WTC11 (cell line): ENCODE measurements at regions not wholly inside any gene's neighbourhood (a gene's known extent, or its start where the extent isn't known, plus 50 kb on each side); places are given as distances from the start of the nearest gene placed in this dataset.

Source experiments
- ATAC-seq: fragments of 200-7000 bp; cut with Tn5 transposase; 2 replicates; pipeline ENCODE4 v1.10.0; 2021; ENCODE audit warnings: mild to moderate bottlenecking, moderate library complexity
- CTCF ChIA-PET: fragments of 300-600 bp; sonication (Branson Sonifier 250); formaldehyde crosslinking; loops from one replicate; lab custom pipeline; 2021; ENCODE audit warnings: antibody characterized with exemption; lab: Charles Lee
- POLR2A ChIA-PET: fragments of 350-600 bp; sonication (Branson Sonifier 250); formaldehyde crosslinking; loops from one replicate; lab custom pipeline; 2021; ENCODE audit warnings: antibody characterized with exemption; lab: Charles Lee
- DNase-seq: peaks from one replicate; pipeline ENCODE4 v3.0.0; 2021; ENCODE audit warnings: low spot score
- H3K27ac Mint-ChIP-seq: 2 replicates; pipeline ENCODE4 v1.8.0; 2021; ENCODE audit warnings: mixed read lengths
- H3K27me3 Mint-ChIP-seq: 2 replicates; pipeline ENCODE4 v1.8.0; 2021; ENCODE audit warnings: low read depth, mild to moderate bottlenecking, moderate library complexity, mixed read lengths
- H3K36me3 Mint-ChIP-seq: 2 replicates; pipeline ENCODE4 v1.8.0; 2021; ENCODE audit warnings: mixed read lengths
- H3K4me1 Mint-ChIP-seq: 2 replicates; pipeline ENCODE4 v1.8.0; 2022; ENCODE audit warnings: mixed read lengths
- H3K4me3 Mint-ChIP-seq: 2 replicates; pipeline ENCODE4 v1.8.0; 2021; ENCODE audit warnings: mild to moderate bottlenecking, moderate library complexity, mixed read lengths
- H3K9me3 Mint-ChIP-seq: 2 replicates; pipeline ENCODE4 v1.8.0; 2021; ENCODE audit warnings: mixed read lengths
- ETV6 ChIP-seq: sonication (generic); formaldehyde crosslinking; IDR thresholded peaks from 2 replicates; pipeline ENCODE4 v1.8.1; 2022; ENCODE audit warnings: mild to moderate bottlenecking, missing genetic modification reagents
- FOXK1 ChIP-seq: sonication (generic); formaldehyde crosslinking; IDR thresholded peaks from 2 replicates; pipeline ENCODE4 v1.8.0; 2022; ENCODE audit warnings: mild to moderate bottlenecking, moderate library complexity, missing genetic modification reagents
- GRHL2 ChIP-seq: fragments of 250-450 bp; sonication (Bioruptor Pico); IDR thresholded peaks from 2 replicates; pipeline ENCODE4 v1.8.0; 2022; ENCODE audit warnings: mild to moderate bottlenecking, moderate library complexity; ENCODE audit not compliant: insufficient replicate concordance, severe bottlenecking
- GTF2I ChIP-seq: fragments of 250-450 bp; sonication (Bioruptor Pico); conservative IDR thresholded peaks from 2 replicates; pipeline ENCODE4 v1.4.0; 2021; ENCODE audit warnings: mild to moderate bottlenecking
- HMGA2 ChIP-seq: fragments of 250-450 bp; sonication (Bioruptor Pico); IDR thresholded peaks from 2 replicates; pipeline ENCODE4 v1.4.0; 2021; ENCODE audit warnings: mild to moderate bottlenecking, moderate library complexity
- JUN ChIP-seq: sonication (generic); formaldehyde crosslinking; IDR thresholded peaks from 2 replicates; pipeline ENCODE4 v1.8.0; 2023; ENCODE audit warnings: mild to moderate bottlenecking, missing genetic modification reagents
- NFE2L1 ChIP-seq: sonication (generic); formaldehyde crosslinking; IDR thresholded peaks from 2 replicates; pipeline ENCODE4 v1.8.1; 2023; ENCODE audit warnings: missing genetic modification reagents
- RELA ChIP-seq: sonication (generic); formaldehyde crosslinking; IDR thresholded peaks from 2 replicates; pipeline ENCODE4 v1.8.1; 2022; ENCODE audit warnings: missing genetic modification reagents, mild to moderate bottlenecking, borderline replicate concordance
- TEAD1 ChIP-seq: sonication (generic); formaldehyde crosslinking; IDR thresholded peaks from 2 replicates; pipeline ENCODE4 v1.8.0; 2022; ENCODE audit warnings: mild to moderate bottlenecking, missing genetic modification reagents
- TEAD4 ChIP-seq: sonication (generic); formaldehyde crosslinking; IDR thresholded peaks from 2 replicates; pipeline ENCODE4 v1.8.0; 2022; ENCODE audit warnings: mild to moderate bottlenecking, missing genetic modification reagents
- ZBTB21 ChIP-seq: sonication (generic); formaldehyde crosslinking; IDR thresholded peaks from 2 replicates; pipeline ENCODE4 v1.8.1; 2023; ENCODE audit warnings: mild to moderate bottlenecking, missing genetic modification reagents, borderline replicate concordance
- ZNF396 ChIP-seq: fragments of 250-450 bp; sonication (Bioruptor Pico); IDR thresholded peaks from 2 replicates; pipeline ENCODE4 v1.8.0; 2021; ENCODE audit warnings: mild to moderate bottlenecking, moderate library complexity, borderline replicate concordance
- ZNF423 ChIP-seq: fragments of 250-450 bp; sonication (Bioruptor Pico); IDR thresholded peaks from 2 replicates; pipeline ENCODE4 v2.1.2; 2022; ENCODE audit warnings: mild to moderate bottlenecking, moderate library complexity
- ZNF532 ChIP-seq: fragments of 250-450 bp; sonication (Bioruptor Pico); IDR thresholded peaks from 2 replicates; pipeline ENCODE4 v1.9.0; 2021; ENCODE audit warnings: mild to moderate bottlenecking, borderline replicate concordance
- TF ChIP-seq, protein P1 (sequence below): sonication (generic); formaldehyde crosslinking; IDR thresholded peaks from 2 replicates; pipeline ENCODE4 v1.8.1; 2023; ENCODE audit warnings: mild to moderate bottlenecking, missing genetic modification reagents
- TF ChIP-seq, protein P2 (sequence below): sonication (generic); formaldehyde crosslinking; IDR thresholded peaks from 2 replicates; pipeline ENCODE4 v1.8.1; 2022; ENCODE audit warnings: missing genetic modification reagents, borderline replicate concordance
- TF ChIP-seq, protein P3 (sequence below): sonication (generic); formaldehyde crosslinking; IDR thresholded peaks from 2 replicates; pipeline ENCODE4 v1.8.1; 2023; ENCODE audit warnings: mild to moderate bottlenecking, missing genetic modification reagents
- TF ChIP-seq, protein P4 (sequence below): sonication (generic); formaldehyde crosslinking; IDR thresholded peaks from 2 replicates; pipeline ENCODE4 v1.8.1; 2022; ENCODE audit warnings: mild to moderate bottlenecking, moderate library complexity, missing genetic modification reagents

- Mint-ChIP-seq H3K36me3 (no peaks in the 10 kb centered on the region), H3K27me3 (no peaks in the 10 kb centered on the region), H3K4me1 (peaks cover 9% of the 10 kb centered on the region), H3K4me3 (no peak overlapping the region), H3K27ac (no peak overlapping the region), H3K9me3 (no peaks in the 10 kb centered on the region)
- ATAC-seq (no peak), DNase-seq (no peak)
- ChIA-PET POLR2A (no interaction called here), CTCF (no interaction called here)
- TF ChIP-seq ETV6 (no peak), GRHL2 (CRISPR knock-in tag) (no peak), RELA (CRISPR knock-in tag) (no peak), ZNF396 (CRISPR knock-in tag) (no peak), TEAD4 (CRISPR knock-in tag) (no peak), HMGA2 (CRISPR knock-in tag) (no peak)
- TF ChIP-seq, protein P1, sequence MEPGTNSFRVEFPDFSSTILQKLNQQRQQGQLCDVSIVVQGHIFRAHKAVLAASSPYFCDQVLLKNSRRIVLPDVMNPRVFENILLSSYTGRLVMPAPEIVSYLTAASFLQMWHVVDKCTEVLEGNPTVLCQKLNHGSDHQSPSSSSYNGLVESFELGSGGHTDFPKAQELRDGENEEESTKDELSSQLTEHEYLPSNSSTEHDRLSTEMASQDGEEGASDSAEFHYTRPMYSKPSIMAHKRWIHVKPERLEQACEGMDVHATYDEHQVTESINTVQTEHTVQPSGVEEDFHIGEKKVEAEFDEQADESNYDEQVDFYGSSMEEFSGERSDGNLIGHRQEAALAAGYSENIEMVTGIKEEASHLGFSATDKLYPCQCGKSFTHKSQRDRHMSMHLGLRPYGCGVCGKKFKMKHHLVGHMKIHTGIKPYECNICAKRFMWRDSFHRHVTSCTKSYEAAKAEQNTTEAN (CRISPR knock-in tag), result no peak
- TF ChIP-seq, protein P2, sequence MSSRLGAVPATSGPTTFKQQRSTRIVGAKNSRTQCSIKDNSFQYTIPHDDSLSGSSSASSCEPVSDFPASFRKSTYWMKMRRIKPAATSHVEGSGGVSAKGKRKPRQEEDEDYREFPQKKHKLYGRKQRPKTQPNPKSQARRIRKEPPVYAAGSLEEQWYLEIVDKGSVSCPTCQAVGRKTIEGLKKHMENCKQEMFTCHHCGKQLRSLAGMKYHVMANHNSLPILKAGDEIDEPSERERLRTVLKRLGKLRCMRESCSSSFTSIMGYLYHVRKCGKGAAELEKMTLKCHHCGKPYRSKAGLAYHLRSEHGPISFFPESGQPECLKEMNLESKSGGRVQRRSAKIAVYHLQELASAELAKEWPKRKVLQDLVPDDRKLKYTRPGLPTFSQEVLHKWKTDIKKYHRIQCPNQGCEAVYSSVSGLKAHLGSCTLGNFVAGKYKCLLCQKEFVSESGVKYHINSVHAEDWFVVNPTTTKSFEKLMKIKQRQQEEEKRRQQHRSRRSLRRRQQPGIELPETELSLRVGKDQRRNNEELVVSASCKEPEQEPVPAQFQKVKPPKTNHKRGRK, result no peak
- TF ChIP-seq, protein P3, sequence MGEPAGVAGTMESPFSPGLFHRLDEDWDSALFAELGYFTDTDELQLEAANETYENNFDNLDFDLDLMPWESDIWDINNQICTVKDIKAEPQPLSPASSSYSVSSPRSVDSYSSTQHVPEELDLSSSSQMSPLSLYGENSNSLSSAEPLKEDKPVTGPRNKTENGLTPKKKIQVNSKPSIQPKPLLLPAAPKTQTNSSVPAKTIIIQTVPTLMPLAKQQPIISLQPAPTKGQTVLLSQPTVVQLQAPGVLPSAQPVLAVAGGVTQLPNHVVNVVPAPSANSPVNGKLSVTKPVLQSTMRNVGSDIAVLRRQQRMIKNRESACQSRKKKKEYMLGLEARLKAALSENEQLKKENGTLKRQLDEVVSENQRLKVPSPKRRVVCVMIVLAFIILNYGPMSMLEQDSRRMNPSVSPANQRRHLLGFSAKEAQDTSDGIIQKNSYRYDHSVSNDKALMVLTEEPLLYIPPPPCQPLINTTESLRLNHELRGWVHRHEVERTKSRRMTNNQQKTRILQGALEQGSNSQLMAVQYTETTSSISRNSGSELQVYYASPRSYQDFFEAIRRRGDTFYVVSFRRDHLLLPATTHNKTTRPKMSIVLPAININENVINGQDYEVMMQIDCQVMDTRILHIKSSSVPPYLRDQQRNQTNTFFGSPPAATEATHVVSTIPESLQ (CRISPR knock-in tag), result no peak
These were observed 563.2 kb downstream of the GBE1 start for GRCh38 chr3:81198216-81198615.

DNA sequence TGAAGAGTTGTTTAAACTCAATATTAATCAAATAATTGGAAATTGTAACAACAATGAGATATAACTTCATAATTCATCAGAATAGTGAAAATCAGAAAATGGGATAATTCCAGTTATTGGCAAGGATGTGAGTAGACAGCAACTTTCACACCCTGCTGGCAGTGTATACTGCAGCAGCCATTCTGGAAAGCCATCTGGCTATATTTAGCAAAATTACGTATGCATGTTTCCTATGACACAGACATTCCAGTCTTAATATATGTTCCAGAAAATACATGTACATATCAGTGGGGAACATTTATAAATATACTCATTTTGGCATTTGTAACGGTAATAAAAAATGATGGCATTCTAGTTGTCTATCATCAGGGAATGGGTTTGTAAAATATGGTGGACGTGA is 564.1 kb downstream of the GBE1 start:
- no peak overlapping the region for H3K4me3 Mint-ChIP-seq
- CTCF ChIA-PET, result no interaction called here
- H3K9me3 Mint-ChIP-seq, result no peaks in the 10 kb centered on the region
- H3K36me3 Mint-ChIP-seq, result no peaks in the 10 kb centered on the region
- DNase-seq (no peak), ATAC-seq (no peak)
- no peaks in the 10 kb centered on the region for H3K27me3 Mint-ChIP-seq
- H3K27ac Mint-ChIP-seq, result no peak overlapping the region
- TF ChIP-seq JUN (CRISPR knock-in tag) (no peak), GTF2I (CRISPR knock-in tag) (no peak), FOXK1 (CRISPR knock-in tag) (no peak), NFE2L1 (CRISPR knock-in tag) (no peak), ZNF423 (CRISPR knock-in tag) (no peak), TEAD1 (CRISPR knock-in tag) (no peak), ETV6 (no peak), ZNF532 (CRISPR knock-in tag) (no peak), ZBTB21 (CRISPR knock-in tag) (no peak)
- TF ChIP-seq, protein P4, sequence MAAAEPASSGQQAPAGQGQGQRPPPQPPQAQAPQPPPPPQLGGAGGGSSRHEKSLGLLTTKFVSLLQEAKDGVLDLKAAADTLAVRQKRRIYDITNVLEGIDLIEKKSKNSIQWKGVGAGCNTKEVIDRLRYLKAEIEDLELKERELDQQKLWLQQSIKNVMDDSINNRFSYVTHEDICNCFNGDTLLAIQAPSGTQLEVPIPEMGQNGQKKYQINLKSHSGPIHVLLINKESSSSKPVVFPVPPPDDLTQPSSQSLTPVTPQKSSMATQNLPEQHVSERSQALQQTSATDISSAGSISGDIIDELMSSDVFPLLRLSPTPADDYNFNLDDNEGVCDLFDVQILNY, result no peak
- TF ChIP-seq, all 79 proteins: peak for 0
- H3K4me1 Mint-ChIP-seq, result peaks cover 9% of the 10 kb centered on the region
- POLR2A ChIA-PET, result no interaction called here
